GM12891 (cell line): ENCODE measurements at regions not wholly inside any gene's neighbourhood (a gene's known extent, or its start where the extent isn't known, plus 50 kb on each side); places are given as distances from the start of the nearest gene placed in this dataset.

ENCODE experiments used
- PAX5 ChIP-seq: IDR thresholded peaks from 2 replicates; pipeline ENCODE4 v1.6.1; 2011; ENCODE audit warnings: low read length, moderate library complexity, mild to moderate bottlenecking; ENCODE audit not compliant: insufficient read depth, severe bottlenecking
- POLR2A ChIP-seq: IDR thresholded peaks from 2 replicates; pipeline ENCODE4 v1.6.1; 2011; ENCODE audit warnings: low read depth, low read length, control low read depth
- POLR2AphosphoS5 ChIP-seq: IDR thresholded peaks from 2 replicates; pipeline ENCODE4 v1.6.1; 2011; ENCODE audit warnings: low read depth, low read length, control low read depth
- TAF1 ChIP-seq: IDR thresholded peaks from 2 replicates; pipeline ENCODE4 v1.6.1; 2011; ENCODE audit warnings: low read depth, low read length, control low read depth

- TF ChIP-seq POLR2A = no peak
- TF ChIP-seq POLR2AphosphoS5 = no peak
- no peak for TF ChIP-seq PAX5
- TF ChIP-seq TAF1 = no peak
These were observed 102.3 kb upstream of the IMPG1 start for GRCh38 chr6:76174722-76175121.
